Chondrocyte (in vitro differentiated cells): ENCODE measurements at regions not wholly inside any gene's neighbourhood (a gene's known extent, or its start where the extent isn't known, plus 50 kb on each side); places are given as distances from the start of the nearest gene placed in this dataset.
"Not testable (repeated sequence)": the region's sequence is repeated elsewhere in the genome, so short reads cannot be mapped to it uniquely, and the experiment has no call there.

ENCODE experiments used
- DNase-seq: peaks from one replicate; pipeline ENCODE4 v3.0.0; 2021; ENCODE audit warnings: mixed read lengths, low spot score
- H3K27ac Mint-ChIP-seq: one replicate; pipeline ENCODE4 v1.8.0; 2021; ENCODE audit warnings: mild to moderate bottlenecking, moderate library complexity, mixed read lengths; ENCODE audit not compliant: unreplicated experiment
- H3K27me3 Mint-ChIP-seq: 2 replicates; pipeline ENCODE4 v1.8.0; 2021; ENCODE audit warnings: low read depth, mixed read lengths
- H3K36me3 Mint-ChIP-seq: 2 replicates; pipeline ENCODE4 v1.8.0; 2021; ENCODE audit warnings: low read depth, mixed read lengths
- H3K4me1 Mint-ChIP-seq: 2 replicates; pipeline ENCODE4 v1.8.0; 2021; ENCODE audit warnings: low read depth, mild to moderate bottlenecking, mixed read lengths
- H3K4me3 Mint-ChIP-seq: one replicate; pipeline ENCODE4 v1.8.0; 2021; ENCODE audit warnings: mild to moderate bottlenecking, moderate library complexity, mixed read lengths; ENCODE audit not compliant: unreplicated experiment
- H3K9me3 Mint-ChIP-seq: 2 replicates; pipeline ENCODE4 v1.8.0; 2021; ENCODE audit warnings: low read depth, mixed read lengths
- TF ChIP-seq, protein P1 (sequence below): fragments of 200-600 bp; sonication (generic); IDR thresholded peaks from 2 replicates; pipeline ENCODE4 v1.5.0; 2021; ENCODE audit warnings: antibody characterized with exemption, mild to moderate bottlenecking, moderate library complexity

DNA sequence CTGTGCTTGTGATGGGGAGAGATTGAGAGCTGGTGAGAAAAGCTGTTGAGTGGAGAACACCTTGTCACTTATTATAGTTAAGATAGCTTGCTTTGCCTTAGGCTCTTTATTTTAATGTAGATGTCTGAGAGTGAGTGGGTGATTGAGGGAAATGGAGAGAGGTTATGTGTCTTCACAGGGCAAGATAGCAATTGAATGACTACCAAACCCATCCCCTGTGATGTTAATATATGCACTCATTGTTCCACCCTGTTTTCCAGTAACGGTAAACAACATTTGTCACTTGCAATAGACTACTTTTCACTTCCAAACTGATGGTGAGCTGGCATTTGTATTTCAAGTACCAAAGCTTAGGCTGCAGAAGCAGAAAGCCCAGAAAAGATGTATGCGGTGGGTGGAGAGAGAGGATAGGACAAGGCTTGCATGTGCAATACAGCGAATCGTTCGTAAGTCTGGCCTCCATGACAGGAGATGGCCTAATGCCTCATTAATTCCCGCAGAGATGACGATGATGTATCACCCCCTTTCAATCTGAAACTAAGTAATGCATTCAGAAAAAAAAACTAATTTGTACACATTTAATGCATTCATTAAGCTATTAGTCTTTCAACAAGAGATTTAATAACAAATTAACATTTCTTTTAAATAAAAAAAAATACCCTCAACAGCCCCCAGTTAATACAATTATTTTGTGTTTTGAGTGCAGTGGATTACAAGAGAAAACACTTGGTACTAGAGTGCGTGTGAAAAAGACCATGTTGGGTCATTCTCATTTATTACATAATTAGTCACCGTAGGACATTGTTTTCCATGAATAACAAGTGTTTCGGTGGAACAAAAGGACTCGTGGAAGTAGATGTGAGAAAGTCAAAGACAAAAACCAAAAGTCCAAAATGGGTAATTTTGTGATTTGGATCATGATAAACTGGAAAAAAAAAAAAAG is 699.0 kb downstream of the BRINP1 start:
- DNase-seq = no peak
- Mint-ChIP-seq H3K36me3 (no peaks in the 10 kb centered on the region), H3K27me3 (peaks cover 10% of the 10 kb centered on the region), H3K9me3 (no peaks in the 10 kb centered on the region), H3K4me3 (no peak overlapping the region), H3K27ac (no peak overlapping the region), H3K4me1 (no peaks in the 10 kb centered on the region)
- TF ChIP-seq, protein P1, sequence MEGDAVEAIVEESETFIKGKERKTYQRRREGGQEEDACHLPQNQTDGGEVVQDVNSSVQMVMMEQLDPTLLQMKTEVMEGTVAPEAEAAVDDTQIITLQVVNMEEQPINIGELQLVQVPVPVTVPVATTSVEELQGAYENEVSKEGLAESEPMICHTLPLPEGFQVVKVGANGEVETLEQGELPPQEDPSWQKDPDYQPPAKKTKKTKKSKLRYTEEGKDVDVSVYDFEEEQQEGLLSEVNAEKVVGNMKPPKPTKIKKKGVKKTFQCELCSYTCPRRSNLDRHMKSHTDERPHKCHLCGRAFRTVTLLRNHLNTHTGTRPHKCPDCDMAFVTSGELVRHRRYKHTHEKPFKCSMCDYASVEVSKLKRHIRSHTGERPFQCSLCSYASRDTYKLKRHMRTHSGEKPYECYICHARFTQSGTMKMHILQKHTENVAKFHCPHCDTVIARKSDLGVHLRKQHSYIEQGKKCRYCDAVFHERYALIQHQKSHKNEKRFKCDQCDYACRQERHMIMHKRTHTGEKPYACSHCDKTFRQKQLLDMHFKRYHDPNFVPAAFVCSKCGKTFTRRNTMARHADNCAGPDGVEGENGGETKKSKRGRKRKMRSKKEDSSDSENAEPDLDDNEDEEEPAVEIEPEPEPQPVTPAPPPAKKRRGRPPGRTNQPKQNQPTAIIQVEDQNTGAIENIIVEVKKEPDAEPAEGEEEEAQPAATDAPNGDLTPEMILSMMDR = no peak

DNA sequence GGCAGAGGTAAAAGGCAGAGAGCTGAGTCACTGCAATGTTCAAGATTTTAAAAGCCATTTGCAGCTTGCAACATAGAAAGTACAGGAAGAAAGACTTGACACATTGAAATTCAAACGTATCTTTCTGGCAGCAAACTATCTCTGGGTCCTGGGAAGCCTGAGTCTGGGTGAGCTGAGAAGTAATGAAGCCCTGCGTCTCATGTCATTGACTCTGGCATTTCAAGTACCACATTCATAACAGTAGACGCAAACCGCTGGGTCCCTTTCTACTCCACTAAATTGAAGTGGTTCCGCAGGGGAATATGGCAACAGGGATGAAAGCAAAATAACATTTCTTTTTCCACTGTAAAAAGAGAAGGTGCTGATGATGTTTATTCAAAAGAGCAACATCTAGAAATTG is 694.3 kb downstream of the BRINP1 start:
- no peak overlapping the region for H3K27ac Mint-ChIP-seq
- no peaks in the 10 kb centered on the region for H3K36me3 Mint-ChIP-seq
- no peaks in the 10 kb centered on the region for H3K9me3 Mint-ChIP-seq
- no peaks in the 10 kb centered on the region for H3K4me1 Mint-ChIP-seq
- no peak overlapping the region for H3K4me3 Mint-ChIP-seq
- no peak for DNase-seq
- H3K27me3 Mint-ChIP-seq = peaks cover 4% of the 10 kb centered on the region
- TF ChIP-seq, protein P1 = no peak

DNA sequence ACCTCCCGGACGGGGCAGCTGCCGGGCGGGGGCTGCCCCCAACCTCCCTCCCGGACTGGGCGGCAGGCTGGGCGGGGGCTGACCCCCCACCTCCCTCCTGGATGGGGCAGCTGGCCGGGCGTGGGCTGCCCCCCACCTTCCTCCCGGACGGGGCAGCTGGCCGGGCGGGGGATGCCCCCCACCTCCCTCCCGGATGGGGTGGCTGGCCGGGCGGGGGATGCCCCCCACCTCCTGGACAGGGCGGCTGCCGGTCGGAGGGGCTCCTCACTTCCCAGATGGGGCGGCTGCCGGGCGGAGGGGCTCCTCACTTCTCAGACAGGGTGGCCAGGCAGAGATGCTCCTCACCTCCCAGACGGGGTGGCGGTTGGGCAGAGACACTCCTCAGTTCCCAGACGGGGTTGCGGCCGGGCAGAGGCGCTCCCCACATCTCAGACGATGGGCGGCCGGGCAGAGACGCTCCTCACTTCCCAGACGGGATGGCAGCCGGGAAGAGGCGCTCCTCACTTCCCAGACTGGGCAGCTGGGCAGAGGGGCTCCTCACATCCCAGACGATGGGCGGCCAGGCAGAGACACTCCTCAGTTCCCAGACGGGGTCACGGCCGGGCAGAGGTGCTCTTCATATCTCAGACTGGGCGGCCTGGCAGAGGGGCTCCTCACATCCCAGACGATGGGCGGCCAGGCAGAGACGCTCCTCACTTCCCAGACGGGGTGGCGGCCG is 691.1 kb downstream of the BRINP1 start:
- DNase-seq, H3K4me3 Mint-ChIP-seq, H3K36me3 Mint-ChIP-seq, H3K27ac Mint-ChIP-seq, H3K27me3 Mint-ChIP-seq, H3K9me3 Mint-ChIP-seq, H3K4me1 Mint-ChIP-seq: not testable (repeated sequence)

DNA sequence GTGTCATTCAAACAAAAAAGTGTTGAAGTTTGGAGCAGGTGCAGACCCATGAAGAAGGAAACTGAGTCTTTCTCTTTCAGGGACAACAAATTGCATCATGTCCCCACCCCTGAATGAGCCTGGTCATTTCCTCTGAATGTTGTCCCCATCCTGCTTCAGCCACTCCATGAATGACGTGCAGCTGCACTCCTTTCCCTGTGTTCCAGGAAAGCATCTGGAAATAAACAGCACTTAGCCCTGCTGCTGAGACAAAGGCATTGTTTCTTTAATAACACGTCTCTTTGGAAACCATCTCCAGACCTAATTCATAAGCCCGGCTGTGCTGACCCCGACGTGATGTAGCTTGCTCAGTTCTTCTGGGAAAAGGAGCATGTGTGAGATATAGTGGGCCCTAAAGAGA is 682.3 kb downstream of the BRINP1 start:
- Mint-ChIP-seq H3K27me3 (no peaks in the 10 kb centered on the region), H3K4me1 (no peaks in the 10 kb centered on the region), H3K36me3 (no peaks in the 10 kb centered on the region), H3K27ac (no peak overlapping the region), H3K4me3 (no peak overlapping the region), H3K9me3 (no peaks in the 10 kb centered on the region)
- DNase-seq = no peak
- TF ChIP-seq, protein P1 = no peak

DNA sequence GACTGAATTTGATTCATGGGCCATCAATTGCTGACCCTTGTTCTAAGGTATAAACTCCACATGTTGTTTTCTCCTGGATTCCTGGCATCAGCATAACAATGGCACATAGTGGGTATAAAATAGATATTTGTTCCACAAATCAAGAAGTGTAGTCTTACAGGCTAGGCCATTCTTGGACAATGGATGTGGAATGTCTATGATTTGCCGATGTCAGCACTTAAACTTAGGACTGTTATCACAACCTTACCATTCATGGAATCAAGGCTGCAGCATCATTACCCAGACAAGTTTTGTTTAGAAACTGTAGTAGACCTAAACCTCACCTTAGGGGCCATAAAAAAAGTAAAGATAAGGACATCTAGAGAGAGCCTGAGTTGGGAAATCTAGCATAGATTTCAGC is 680.0 kb downstream of the BRINP1 start:
- H3K27me3 Mint-ChIP-seq = no peaks in the 10 kb centered on the region
- no peak overlapping the region for H3K27ac Mint-ChIP-seq
- H3K4me1 Mint-ChIP-seq = no peaks in the 10 kb centered on the region
- DNase-seq = no peak
- H3K36me3 Mint-ChIP-seq = no peaks in the 10 kb centered on the region
- TF ChIP-seq, protein P1 = no peak
- no peak overlapping the region for H3K4me3 Mint-ChIP-seq
- H3K9me3 Mint-ChIP-seq = no peaks in the 10 kb centered on the region
